Bronchial epithelial cell (primary cell): ENCODE measurements at regions not wholly inside any gene's neighbourhood (a gene's known extent, or its start where the extent isn't known, plus 50 kb on each side); places are given as distances from the start of the nearest gene placed in this dataset.

ENCODE experiments used
- DNase-seq: peaks from one replicate; pipeline ENCODE4 v3.0.0-alpha.2; 2010; ENCODE audit warnings: low read depth
- FAIRE-seq: peaks from 2 replicates; lab custom pipeline; 2011; peaks lifted over from hg19 to GRCh38; lab: Jason Lieb, UNC
- H3K27me3 ChIP-seq: 2 replicates; pipeline ENCODE4 v1.5.1; 2011; ENCODE audit warnings: low read length; ENCODE audit not compliant: control insufficient read depth, insufficient read depth
- H3K36me3 ChIP-seq: 2 replicates; pipeline ENCODE4 v1.5.1; 2011; ENCODE audit warnings: low read length; ENCODE audit not compliant: control insufficient read depth, insufficient read depth
- H3K4me3 ChIP-seq: 2 replicates; pipeline ENCODE4 v1.5.1; 2011; ENCODE audit warnings: mild to moderate bottlenecking, low read depth, low read length, control low read depth
- CTCF ChIP-seq: IDR thresholded peaks from 2 replicates; pipeline ENCODE4 v1.5.1; 2011; ENCODE audit warnings: mild to moderate bottlenecking, moderate library complexity, low read length, control low read depth, inconsistent platforms; ENCODE audit not compliant: insufficient read depth, severe bottlenecking

- no peak for TF ChIP-seq CTCF
- Histone ChIP-seq H3K27me3 (no peaks in the 10 kb centered on the region), H3K36me3 (no peaks in the 10 kb centered on the region), H3K4me3 (no peak overlapping the region)
- peak; percentile 95 for FAIRE-seq
- DNase-seq = peak; percentile 21
Observed at GRCh38 chr22:27576815-27577573, 224.6 kb downstream of the MN1 start.

- no peak for TF ChIP-seq CTCF
- FAIRE-seq = no peak
- Histone ChIP-seq H3K27me3 (no peaks in the 10 kb centered on the region), H3K36me3 (no peaks in the 10 kb centered on the region), H3K4me3 (no peak overlapping the region)
- DNase-seq = no peak
Observed at GRCh38 chr22:27577574-27577969, 224.0 kb downstream of the MN1 start.

- Histone ChIP-seq H3K36me3 (no peaks in the 10 kb centered on the region), H3K4me3 (no peak overlapping the region), H3K27me3 (no peaks in the 10 kb centered on the region)
- TF ChIP-seq CTCF = no peak
- DNase-seq = no peak
- FAIRE-seq = peak; percentile 58
Observed at GRCh38 chr22:27578937-27579617, 222.5 kb downstream of the MN1 start.

GRCh38 chr22:27580311-27580897, 221.2 kb downstream of the MN1 start:
- no peaks in the 10 kb centered on the region for H3K36me3 ChIP-seq
- no peak for DNase-seq
- H3K27me3 ChIP-seq = no peaks in the 10 kb centered on the region
- peak; percentile 89 for FAIRE-seq
- no peak overlapping the region for H3K4me3 ChIP-seq
- TF ChIP-seq CTCF = no peak

GRCh38 chr22:27581236-27581635, 220.3 kb downstream of the MN1 start:
- H3K27me3 ChIP-seq = no peaks in the 10 kb centered on the region
- no peak for TF ChIP-seq CTCF
- no peaks in the 10 kb centered on the region for H3K36me3 ChIP-seq
- H3K4me3 ChIP-seq = no peak overlapping the region
- DNase-seq = no peak
- FAIRE-seq = no peak
